ENCODE measurements at regions not wholly inside any gene's neighbourhood (a gene's known extent, or its start where the extent isn't known, plus 50 kb on each side); places are given as distances from the start of the nearest gene placed in this dataset.

GRCh38 chrX:38899650-38900049, 98.4 kb downstream of the MID1IP1 start:
- H3K9me3 Mint-ChIP-seq, result no peaks in the 10 kb centered on the region
- H3K27ac Mint-ChIP-seq, result no peak overlapping the region
- H3K36me3 Mint-ChIP-seq (ENCODE audit: low read depth), result no peaks in the 10 kb centered on the region
- H3K4me3 Mint-ChIP-seq, result no peak overlapping the region
- ATAC-seq (replicated peaks), result no peak
- no peaks in the 10 kb centered on the region for H3K27me3 Mint-ChIP-seq
- no peaks in the 10 kb centered on the region for H3K4me1 Mint-ChIP-seq

- no peak overlapping the region for H3K4me3 Mint-ChIP-seq
- no peaks in the 10 kb centered on the region for H3K9me3 Mint-ChIP-seq
- no peaks in the 10 kb centered on the region for H3K36me3 Mint-ChIP-seq (ENCODE audit: low read depth)
- ATAC-seq (replicated peaks), result no peak
- no peaks in the 10 kb centered on the region for H3K27me3 Mint-ChIP-seq
- no peaks in the 10 kb centered on the region for H3K4me1 Mint-ChIP-seq
- no peak overlapping the region for H3K27ac Mint-ChIP-seq
These were observed 99.5 kb downstream of the MID1IP1 start for GRCh38 chrX:38900719-38901118.

GRCh38 chrX:38902972-38903492, 101.8 kb downstream of the MID1IP1 start:
- no peak for ATAC-seq (replicated peaks)
- no peaks in the 10 kb centered on the region for H3K36me3 Mint-ChIP-seq (ENCODE audit: low read depth)
- H3K27me3 Mint-ChIP-seq, result no peaks in the 10 kb centered on the region
- no peaks in the 10 kb centered on the region for H3K4me1 Mint-ChIP-seq
- H3K4me3 Mint-ChIP-seq, result no peak overlapping the region
- H3K9me3 Mint-ChIP-seq, result no peaks in the 10 kb centered on the region
- no peak overlapping the region for H3K27ac Mint-ChIP-seq

- no peaks in the 10 kb centered on the region for H3K36me3 Mint-ChIP-seq (ENCODE audit: low read depth)
- H3K9me3 Mint-ChIP-seq, result no peaks in the 10 kb centered on the region
- no peak overlapping the region for H3K27ac Mint-ChIP-seq
- H3K27me3 Mint-ChIP-seq, result no peaks in the 10 kb centered on the region
- no peaks in the 10 kb centered on the region for H3K4me1 Mint-ChIP-seq
- H3K4me3 Mint-ChIP-seq, result no peak overlapping the region
- no peak for ATAC-seq (replicated peaks)
These were observed 115.5 kb downstream of the MID1IP1 start for GRCh38 chrX:38916801-38917200.

GRCh38 chrX:38917954-38918353, 116.7 kb downstream of the MID1IP1 start:
- ATAC-seq (replicated peaks), result no peak

GRCh38 chrX:38919202-38919601, 117.9 kb downstream of the MID1IP1 start:
- Mint-ChIP-seq H3K9me3 (no peaks in the 10 kb centered on the region), H3K36me3 (ENCODE audit: low read depth) (no peaks in the 10 kb centered on the region), H3K27ac (no peak overlapping the region), H3K4me1 (no peaks in the 10 kb centered on the region), H3K27me3 (no peaks in the 10 kb centered on the region), H3K4me3 (no peak overlapping the region)
- no peak for ATAC-seq (replicated peaks)

More at GRCh38 chrX:38917954-38918353, 116.7 kb downstream of the MID1IP1 start:
- H3K4me1 Mint-ChIP-seq, result no peaks in the 10 kb centered on the region
- no peaks in the 10 kb centered on the region for H3K27me3 Mint-ChIP-seq
- H3K36me3 Mint-ChIP-seq (ENCODE audit: low read depth), result no peaks in the 10 kb centered on the region
- H3K27ac Mint-ChIP-seq, result no peak overlapping the region
- no peaks in the 10 kb centered on the region for H3K9me3 Mint-ChIP-seq
- H3K4me3 Mint-ChIP-seq, result no peak overlapping the region

- H3K4me1 Mint-ChIP-seq, result no peaks in the 10 kb centered on the region
- H3K36me3 Mint-ChIP-seq (ENCODE audit: low read depth), result no peaks in the 10 kb centered on the region
- no peaks in the 10 kb centered on the region for H3K9me3 Mint-ChIP-seq
- H3K4me3 Mint-ChIP-seq, result no peak overlapping the region
- ATAC-seq (replicated peaks), result no peak
- no peaks in the 10 kb centered on the region for H3K27me3 Mint-ChIP-seq
- H3K27ac Mint-ChIP-seq, result no peak overlapping the region
These were observed 118.7 kb downstream of the MID1IP1 start for GRCh38 chrX:38919853-38920528.

GRCh38 chrX:38923451-38923969, 122.3 kb downstream of the MID1IP1 start:
- no peak for ATAC-seq (replicated peaks)
- Mint-ChIP-seq H3K36me3 (ENCODE audit: low read depth) (no peaks in the 10 kb centered on the region), H3K9me3 (no peaks in the 10 kb centered on the region), H3K4me3 (no peak overlapping the region), H3K27me3 (no peaks in the 10 kb centered on the region), H3K27ac (no peak overlapping the region), H3K4me1 (no peaks in the 10 kb centered on the region)

GRCh38 chrX:38927592-38927991, 126.3 kb downstream of the MID1IP1 start:
- Mint-ChIP-seq H3K4me3 (no peak overlapping the region), H3K4me1 (no peaks in the 10 kb centered on the region), H3K36me3 (ENCODE audit: low read depth) (no peaks in the 10 kb centered on the region), H3K9me3 (no peaks in the 10 kb centered on the region), H3K27ac (no peak overlapping the region), H3K27me3 (no peaks in the 10 kb centered on the region)
- ATAC-seq (replicated peaks), result no peak

- ATAC-seq (replicated peaks), result no peak
- Mint-ChIP-seq H3K4me3 (no peak overlapping the region), H3K4me1 (no peaks in the 10 kb centered on the region), H3K27ac (no peak overlapping the region), H3K9me3 (no peaks in the 10 kb centered on the region), H3K36me3 (ENCODE audit: low read depth) (no peaks in the 10 kb centered on the region), H3K27me3 (no peaks in the 10 kb centered on the region)
These were observed 128.7 kb downstream of the MID1IP1 start for GRCh38 chrX:38929966-38930421.

GRCh38 chrX:38930474-38930873, 129.2 kb downstream of the MID1IP1 start:
- Mint-ChIP-seq H3K36me3 (ENCODE audit: low read depth) (no peaks in the 10 kb centered on the region), H3K27me3 (no peaks in the 10 kb centered on the region), H3K4me3 (no peak overlapping the region), H3K4me1 (no peaks in the 10 kb centered on the region), H3K9me3 (no peaks in the 10 kb centered on the region), H3K27ac (no peak overlapping the region)
- ATAC-seq (replicated peaks), result no peak

- no peak for ATAC-seq (replicated peaks)
These were observed 134.3 kb downstream of the MID1IP1 start for GRCh38 chrX:38935561-38935960.

GRCh38 chrX:38937400-38937799, 136.1 kb downstream of the MID1IP1 start:
- ATAC-seq (replicated peaks), result no peak
- Mint-ChIP-seq H3K36me3 (ENCODE audit: low read depth) (no peaks in the 10 kb centered on the region), H3K27ac (no peak overlapping the region), H3K27me3 (no peaks in the 10 kb centered on the region), H3K4me1 (no peaks in the 10 kb centered on the region), H3K4me3 (no peak overlapping the region), H3K9me3 (no peaks in the 10 kb centered on the region)

More at GRCh38 chrX:38935561-38935960, 134.3 kb downstream of the MID1IP1 start:
- no peak overlapping the region for H3K4me3 Mint-ChIP-seq
- no peak overlapping the region for H3K27ac Mint-ChIP-seq
- no peaks in the 10 kb centered on the region for H3K9me3 Mint-ChIP-seq
- no peaks in the 10 kb centered on the region for H3K4me1 Mint-ChIP-seq
- no peaks in the 10 kb centered on the region for H3K36me3 Mint-ChIP-seq (ENCODE audit: low read depth)
- H3K27me3 Mint-ChIP-seq, result no peaks in the 10 kb centered on the region

- H3K9me3 Mint-ChIP-seq, result no peaks in the 10 kb centered on the region
- no peaks in the 10 kb centered on the region for H3K4me1 Mint-ChIP-seq
- H3K4me3 Mint-ChIP-seq, result no peak overlapping the region
- H3K27me3 Mint-ChIP-seq, result no peaks in the 10 kb centered on the region
- H3K27ac Mint-ChIP-seq, result no peak overlapping the region
- no peak for ATAC-seq (replicated peaks)
- H3K36me3 Mint-ChIP-seq (ENCODE audit: low read depth), result no peaks in the 10 kb centered on the region
These were observed 136.7 kb downstream of the MID1IP1 start for GRCh38 chrX:38937926-38938325.

GRCh38 chrX:38939067-38939466, 137.8 kb downstream of the MID1IP1 start:
- ATAC-seq (replicated peaks), result no peak
- Mint-ChIP-seq H3K36me3 (ENCODE audit: low read depth) (no peaks in the 10 kb centered on the region), H3K4me1 (no peaks in the 10 kb centered on the region), H3K27ac (no peak overlapping the region), H3K27me3 (no peaks in the 10 kb centered on the region), H3K4me3 (no peak overlapping the region), H3K9me3 (no peaks in the 10 kb centered on the region)
